H7 (cell line): ENCODE measurements at regions not wholly inside any gene's neighbourhood (a gene's known extent, or its start where the extent isn't known, plus 50 kb on each side); places are given as distances from the start of the nearest gene placed in this dataset.
"Not testable (repeated sequence)": the region's sequence is repeated elsewhere in the genome, so short reads cannot be mapped to it uniquely, and the experiment has no call there.

Source experiments
- DNase-seq: peaks from one replicate; pipeline ENCODE4 v3.0.0; 2012
- H3K27me3 ChIP-seq: 2 replicates; pipeline ENCODE4 v1.6.0; 2011; ENCODE audit warnings: mild to moderate bottlenecking, low read length; ENCODE audit not compliant: control insufficient read depth, insufficient read depth
- H3K36me3 ChIP-seq: replicated peaks from 2 replicates; pipeline ENCODE4 v1.5.1; 2011; ENCODE audit warnings: low read length; ENCODE audit not compliant: control insufficient read depth, insufficient read depth
- H3K4me3 ChIP-seq: 2 replicates; pipeline ENCODE4 v1.5.1; 2011; ENCODE audit warnings: low read depth, mild to moderate bottlenecking, control low read depth, low read length, moderate library complexity; ENCODE audit not compliant: insufficient read depth

GRCh38 chr1:188719735-188720134 is 1757.9 kb downstream of the BRINP3 start:
- H3K36me3 ChIP-seq, result no peaks in the 10 kb centered on the region
- no peak overlapping the region for H3K4me3 ChIP-seq
- no peak for DNase-seq
- no peaks in the 10 kb centered on the region for H3K27me3 ChIP-seq

- no peaks in the 10 kb centered on the region for H3K27me3 ChIP-seq
- H3K4me3 ChIP-seq, result no peak overlapping the region
- no peak for DNase-seq
Measured at GRCh38 chr1:188723332-188724020, 1754.2 kb downstream of the BRINP3 start.

GRCh38 chr1:188729039-188729438 is 1748.6 kb downstream of the BRINP3 start:
- no peak for DNase-seq
- H3K4me3 ChIP-seq, result no peak overlapping the region
- H3K36me3 ChIP-seq, result no peaks in the 10 kb centered on the region
- no peaks in the 10 kb centered on the region for H3K27me3 ChIP-seq

More at GRCh38 chr1:188723332-188724020, 1754.2 kb downstream of the BRINP3 start:
- no peaks in the 10 kb centered on the region for H3K36me3 ChIP-seq

GRCh38 chr1:188735567-188735966 is 1742.1 kb downstream of the BRINP3 start:
- Histone ChIP-seq H3K36me3 (no peaks in the 10 kb centered on the region), H3K27me3 (no peaks in the 10 kb centered on the region), H3K4me3 (no peak overlapping the region)
- DNase-seq, result no peak

- H3K4me3 ChIP-seq, DNase-seq: not testable (repeated sequence)
Measured at GRCh38 chr1:188749275-188749674, 1728.4 kb downstream of the BRINP3 start.

GRCh38 chr1:188752027-188752426 is 1725.6 kb downstream of the BRINP3 start:
- H3K27me3 ChIP-seq, DNase-seq, H3K4me3 ChIP-seq, H3K36me3 ChIP-seq: not testable (repeated sequence)

More at GRCh38 chr1:188749275-188749674, 1728.4 kb downstream of the BRINP3 start:
- H3K36me3 ChIP-seq, H3K27me3 ChIP-seq: not testable (repeated sequence)

- peak overlapping the region; percentile 33 for H3K4me3 ChIP-seq
- H3K36me3 ChIP-seq, DNase-seq, H3K27me3 ChIP-seq: not testable (repeated sequence)
Measured at GRCh38 chr1:188757747-188758146, 1719.9 kb downstream of the BRINP3 start.

GRCh38 chr1:188761226-188761625 is 1716.4 kb downstream of the BRINP3 start:
- Histone ChIP-seq H3K36me3 (no peaks in the 10 kb centered on the region), H3K4me3 (no peak overlapping the region)
- no peak for DNase-seq

GRCh38 chr1:188762166-188762743 is 1715.4 kb downstream of the BRINP3 start:
- H3K4me3 ChIP-seq, result no peak overlapping the region
- no peaks in the 10 kb centered on the region for H3K36me3 ChIP-seq
- DNase-seq, result no peak
- no peaks in the 10 kb centered on the region for H3K27me3 ChIP-seq

More at GRCh38 chr1:188761226-188761625, 1716.4 kb downstream of the BRINP3 start:
- no peaks in the 10 kb centered on the region for H3K27me3 ChIP-seq

- H3K4me3 ChIP-seq, result no peak overlapping the region
- no peaks in the 10 kb centered on the region for H3K36me3 ChIP-seq
- no peak for DNase-seq
- H3K27me3 ChIP-seq, result no peaks in the 10 kb centered on the region
Measured at GRCh38 chr1:188763541-188763940, 1714.1 kb downstream of the BRINP3 start.

- Histone ChIP-seq H3K27me3 (no peaks in the 10 kb centered on the region), H3K4me3 (no peak overlapping the region), H3K36me3 (no peaks in the 10 kb centered on the region)
- DNase-seq, result no peak
Measured at GRCh38 chr1:188769181-188769580, 1708.5 kb downstream of the BRINP3 start.

GRCh38 chr1:188769936-188770335 is 1707.7 kb downstream of the BRINP3 start:
- Histone ChIP-seq H3K36me3 (no peaks in the 10 kb centered on the region), H3K27me3 (no peaks in the 10 kb centered on the region), H3K4me3 (no peak overlapping the region)
- DNase-seq, result no peak

GRCh38 chr1:188778578-188778977 is 1699.1 kb downstream of the BRINP3 start:
- Histone ChIP-seq H3K36me3 (no peaks in the 10 kb centered on the region), H3K27me3 (no peaks in the 10 kb centered on the region), H3K4me3 (no peak overlapping the region)
- DNase-seq, result no peak

- Histone ChIP-seq H3K27me3 (no peaks in the 10 kb centered on the region), H3K4me3 (no peak overlapping the region)
- peak; percentile 34 for DNase-seq
Measured at GRCh38 chr1:188782220-188782841, 1695.3 kb downstream of the BRINP3 start.

GRCh38 chr1:188794969-188795368 is 1682.7 kb downstream of the BRINP3 start:
- no peak for DNase-seq
- Histone ChIP-seq H3K4me3 (no peak overlapping the region), H3K27me3 (no peaks in the 10 kb centered on the region), H3K36me3 (no peaks in the 10 kb centered on the region)

More at GRCh38 chr1:188782220-188782841, 1695.3 kb downstream of the BRINP3 start:
- no peaks in the 10 kb centered on the region for H3K36me3 ChIP-seq
